GM06990 (cell line): ENCODE measurements at regions not wholly inside any gene's neighbourhood (a gene's known extent, or its start where the extent isn't known, plus 50 kb on each side); places are given as distances from the start of the nearest gene placed in this dataset.

ENCODE experiments used
- DNase-seq: peaks from one replicate; pipeline ENCODE4 v3.0.0-alpha.2; 2011; ENCODE audit not compliant: insufficient read length; ENCODE audit errors: extremely low read depth
- H3K27me3 ChIP-seq: replicated peaks from 2 replicates; pipeline ENCODE4 v1.6.0; 2011; ENCODE audit warnings: low read length; ENCODE audit not compliant: control insufficient read depth, insufficient read depth
- H3K36me3 ChIP-seq: 2 replicates; pipeline ENCODE4 v1.5.1; 2011; ENCODE audit warnings: low read length; ENCODE audit not compliant: control insufficient read depth, insufficient read depth
- H3K4me3 ChIP-seq: replicated peaks from 2 replicates; pipeline ENCODE4 v1.5.1; 2011; ENCODE audit warnings: low read depth, mild to moderate bottlenecking, control low read depth, low read length
- TF ChIP-seq, protein P1 (sequence below): IDR thresholded peaks from 2 replicates; pipeline ENCODE4 v1.5.1; 2011; ENCODE audit warnings: low read length, control low read depth, mild to moderate bottlenecking, inconsistent platforms; ENCODE audit not compliant: insufficient read depth, poor library complexity, severe bottlenecking

DNA sequence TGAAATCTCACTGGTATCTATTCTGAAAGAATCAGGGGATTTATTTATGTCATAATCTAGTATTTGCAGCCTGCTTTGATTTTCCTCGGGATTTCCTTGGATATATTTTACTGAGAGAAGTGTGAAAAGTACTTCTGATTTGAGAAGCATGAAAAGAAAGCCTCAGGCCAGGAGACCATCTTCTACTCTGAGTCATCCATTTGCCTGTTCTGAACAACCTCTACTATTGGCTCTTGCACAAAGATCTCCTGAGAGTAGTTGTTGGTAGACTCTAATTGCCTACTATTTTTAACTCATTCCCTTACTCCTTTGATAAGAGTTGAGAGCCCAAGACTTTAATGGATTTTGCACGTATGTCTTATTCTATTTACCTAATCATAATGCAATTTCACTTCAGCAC, 318.9 kb downstream of the BCHE start:
- H3K27me3 ChIP-seq, result no peaks in the 10 kb centered on the region
- TF ChIP-seq, protein P1, sequence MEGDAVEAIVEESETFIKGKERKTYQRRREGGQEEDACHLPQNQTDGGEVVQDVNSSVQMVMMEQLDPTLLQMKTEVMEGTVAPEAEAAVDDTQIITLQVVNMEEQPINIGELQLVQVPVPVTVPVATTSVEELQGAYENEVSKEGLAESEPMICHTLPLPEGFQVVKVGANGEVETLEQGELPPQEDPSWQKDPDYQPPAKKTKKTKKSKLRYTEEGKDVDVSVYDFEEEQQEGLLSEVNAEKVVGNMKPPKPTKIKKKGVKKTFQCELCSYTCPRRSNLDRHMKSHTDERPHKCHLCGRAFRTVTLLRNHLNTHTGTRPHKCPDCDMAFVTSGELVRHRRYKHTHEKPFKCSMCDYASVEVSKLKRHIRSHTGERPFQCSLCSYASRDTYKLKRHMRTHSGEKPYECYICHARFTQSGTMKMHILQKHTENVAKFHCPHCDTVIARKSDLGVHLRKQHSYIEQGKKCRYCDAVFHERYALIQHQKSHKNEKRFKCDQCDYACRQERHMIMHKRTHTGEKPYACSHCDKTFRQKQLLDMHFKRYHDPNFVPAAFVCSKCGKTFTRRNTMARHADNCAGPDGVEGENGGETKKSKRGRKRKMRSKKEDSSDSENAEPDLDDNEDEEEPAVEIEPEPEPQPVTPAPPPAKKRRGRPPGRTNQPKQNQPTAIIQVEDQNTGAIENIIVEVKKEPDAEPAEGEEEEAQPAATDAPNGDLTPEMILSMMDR, result no peak
- H3K4me3 ChIP-seq, result no peak overlapping the region
- no peak for DNase-seq
- no peaks in the 10 kb centered on the region for H3K36me3 ChIP-seq

DNA sequence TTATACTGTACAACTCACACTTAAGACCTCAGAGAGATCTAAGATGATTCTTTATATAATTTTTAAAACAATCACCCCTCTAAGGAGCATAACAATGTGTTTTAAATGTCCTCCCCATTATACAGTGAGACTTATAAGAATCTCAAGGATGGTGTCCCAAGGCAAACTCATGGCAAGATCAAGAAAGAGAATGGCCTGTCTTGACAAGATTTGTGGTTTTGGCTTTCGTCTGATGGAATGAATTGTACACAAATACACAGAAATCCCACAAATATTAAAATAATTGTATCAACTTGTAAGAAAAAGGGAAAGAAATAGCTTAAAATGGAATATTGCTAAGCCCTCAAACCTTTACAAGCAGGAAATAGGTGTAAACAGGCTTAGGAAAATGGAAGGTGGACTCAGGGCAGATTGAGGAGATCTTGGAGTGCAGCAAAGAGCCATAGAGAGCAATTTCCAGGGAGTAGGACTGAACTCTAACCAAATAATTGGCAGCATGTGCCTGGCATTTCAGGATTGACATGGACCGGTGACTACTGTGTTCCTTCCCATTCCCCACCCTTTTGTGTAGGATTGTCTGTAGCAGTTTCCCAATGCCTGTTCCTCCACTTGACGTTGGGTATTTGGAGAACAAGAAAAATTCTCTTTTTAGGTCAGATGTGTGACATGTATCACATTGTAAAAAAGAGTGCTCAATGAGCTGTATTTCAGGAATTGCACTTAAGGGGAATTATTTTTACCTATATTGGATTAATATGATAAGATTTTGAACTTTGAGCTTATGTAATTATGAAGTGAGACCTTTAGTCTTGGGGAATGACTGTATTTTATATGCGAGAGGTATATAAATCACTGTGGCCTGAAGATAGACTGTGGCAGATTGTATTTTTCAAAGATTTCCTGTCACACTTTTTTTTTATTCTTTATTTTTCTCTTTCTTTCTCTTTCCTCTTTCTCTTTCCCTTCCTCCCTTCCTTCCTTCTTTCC, 317.8 kb upstream of the SLITRK3 start:
- TF ChIP-seq, protein P1, result no peak
- no peak overlapping the region for H3K4me3 ChIP-seq
- no peaks in the 10 kb centered on the region for H3K36me3 ChIP-seq
- no peaks in the 10 kb centered on the region for H3K27me3 ChIP-seq
- DNase-seq, result no peak

DNA sequence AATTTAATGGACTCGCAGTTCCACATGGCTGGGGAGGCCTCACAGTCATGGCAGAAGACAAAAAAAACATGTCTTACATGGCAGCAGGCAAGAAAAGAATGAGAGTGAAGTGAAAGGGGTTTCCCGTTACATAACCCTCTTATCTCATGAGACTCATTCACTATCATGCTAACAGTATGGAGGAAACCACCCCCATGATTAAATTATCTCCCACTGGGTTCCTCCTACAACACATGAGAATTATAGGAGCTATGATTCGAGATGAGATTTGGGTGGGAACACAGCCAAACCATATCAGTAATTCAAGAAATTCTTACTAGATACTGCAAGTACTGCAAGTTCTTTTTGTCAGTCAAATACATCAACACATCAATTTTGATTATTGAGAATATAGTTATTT, 311.4 kb upstream of the SLITRK3 start:
- Histone ChIP-seq H3K27me3 (no peaks in the 10 kb centered on the region), H3K4me3 (no peak overlapping the region), H3K36me3 (no peaks in the 10 kb centered on the region)
- no peak for DNase-seq
- TF ChIP-seq, protein P1, result no peak

DNA sequence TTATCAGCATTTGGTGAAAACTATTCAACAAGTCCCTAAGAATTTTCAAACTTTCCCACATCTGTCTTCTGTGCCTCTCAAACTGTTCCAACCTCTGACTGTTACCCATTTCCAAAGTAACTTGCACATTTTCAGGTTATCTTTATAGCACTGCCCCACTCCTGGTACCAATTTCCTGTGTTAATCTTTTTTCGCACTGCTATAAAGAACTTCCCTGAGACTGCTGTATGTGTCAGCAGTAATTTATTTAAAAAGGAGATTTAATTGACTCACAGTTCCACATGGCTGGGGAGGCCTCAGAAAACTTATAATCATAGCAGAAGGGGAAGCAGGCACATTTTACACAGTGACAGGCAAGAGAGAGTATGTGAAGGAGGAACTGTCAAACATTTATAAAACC, 310.9 kb upstream of the SLITRK3 start:
- DNase-seq, result no peak
- no peaks in the 10 kb centered on the region for H3K27me3 ChIP-seq
- no peaks in the 10 kb centered on the region for H3K36me3 ChIP-seq
- no peak overlapping the region for H3K4me3 ChIP-seq
- TF ChIP-seq, protein P1, result no peak

DNA sequence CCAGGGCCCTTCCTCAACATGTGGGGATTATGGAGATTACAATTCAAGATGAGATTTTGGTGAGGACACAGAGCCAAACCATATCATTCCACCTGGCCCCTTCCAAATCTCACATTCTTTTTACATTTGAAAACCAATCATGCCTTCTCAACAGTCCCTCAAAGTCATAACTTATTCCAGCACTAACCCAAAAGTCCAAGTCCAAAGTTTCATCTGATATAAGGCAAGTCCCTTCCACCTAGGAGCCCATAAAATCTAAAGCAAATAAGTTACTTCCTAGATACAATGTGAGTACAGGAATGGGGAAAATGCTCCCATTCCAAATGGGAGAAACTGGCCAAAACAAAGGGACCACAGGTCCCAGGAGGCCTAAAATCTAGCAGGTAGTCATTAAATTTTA, 309.5 kb upstream of the SLITRK3 start:
- TF ChIP-seq, protein P1, result no peak
- Histone ChIP-seq H3K4me3 (no peak overlapping the region), H3K27me3 (no peaks in the 10 kb centered on the region), H3K36me3 (no peaks in the 10 kb centered on the region)
- no peak for DNase-seq
